GM19099 (cell line): ENCODE measurements at regions not wholly inside any gene's neighbourhood (a gene's known extent, or its start where the extent isn't known, plus 50 kb on each side); places are given as distances from the start of the nearest gene placed in this dataset.

Experiments
- POLR2A ChIP-seq: IDR thresholded peaks from 3 replicates; pipeline ENCODE4 v1.6.1; 2011; ENCODE audit warnings: low read depth; ENCODE audit not compliant: insufficient read length; ENCODE audit errors: extremely low read depth

DNA sequence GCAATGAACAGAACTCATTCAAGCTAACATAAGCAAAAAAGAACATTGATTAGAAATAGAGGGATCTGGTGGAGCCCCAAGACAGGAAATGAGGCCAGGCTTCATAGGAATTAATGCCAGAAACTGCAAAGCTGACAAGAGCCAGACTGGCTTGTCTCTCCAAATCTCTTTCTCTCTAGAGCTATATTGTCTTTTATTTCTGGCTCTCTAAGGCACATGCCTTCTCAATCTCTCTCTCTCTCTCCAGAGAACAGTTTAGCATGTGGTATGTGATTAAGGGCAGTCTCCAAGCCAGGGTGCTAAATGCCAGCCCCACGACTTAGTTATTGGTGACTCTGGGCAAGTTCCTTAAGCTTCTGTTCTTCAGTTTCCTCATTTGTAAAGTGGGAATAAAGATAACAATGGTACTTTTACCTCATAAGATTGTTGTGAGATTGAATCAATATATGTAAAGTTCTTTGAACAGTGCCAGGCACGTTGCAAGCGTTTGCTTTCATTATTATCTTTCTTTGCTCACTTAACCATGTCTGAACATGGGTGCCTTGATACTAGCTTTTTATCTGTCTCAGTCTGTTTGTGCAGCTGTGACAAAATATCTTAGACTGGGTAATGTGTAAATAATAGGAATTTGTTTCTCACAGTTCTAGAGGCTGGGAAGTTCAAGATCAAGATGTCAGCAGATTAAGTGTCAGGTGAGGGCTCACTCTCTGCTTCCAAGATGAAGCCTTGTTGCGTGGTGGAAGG, 123.2 kb downstream of the BDH1 start:
- no peak for TF ChIP-seq POLR2A

DNA sequence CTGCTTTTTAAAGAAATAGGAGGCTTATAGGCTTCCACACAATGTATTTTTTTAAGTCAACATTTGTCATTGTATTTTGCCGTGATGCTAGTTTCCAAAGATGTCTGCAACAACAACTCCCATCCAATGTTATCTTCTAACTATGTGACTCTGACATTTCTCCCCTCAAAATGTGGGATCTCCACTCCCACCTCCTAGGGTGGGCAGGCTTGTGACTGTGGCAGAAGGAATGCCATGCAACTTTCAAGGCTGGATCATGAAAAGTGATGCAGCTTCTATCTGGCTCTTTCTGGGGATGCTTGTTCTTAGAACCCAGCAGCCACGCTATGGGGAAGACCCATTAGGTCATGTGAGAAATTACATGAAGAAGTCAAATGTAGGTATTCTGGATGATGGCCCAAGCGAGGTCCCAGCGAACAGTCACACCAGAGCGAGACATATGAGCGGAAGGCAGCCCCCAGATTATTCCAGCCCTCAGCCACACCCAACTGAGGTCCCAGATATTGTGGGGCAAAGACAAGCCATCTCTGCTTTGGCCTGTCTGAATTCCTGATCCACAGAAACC, 124.3 kb downstream of the BDH1 start:
- no peak for TF ChIP-seq POLR2A

DNA sequence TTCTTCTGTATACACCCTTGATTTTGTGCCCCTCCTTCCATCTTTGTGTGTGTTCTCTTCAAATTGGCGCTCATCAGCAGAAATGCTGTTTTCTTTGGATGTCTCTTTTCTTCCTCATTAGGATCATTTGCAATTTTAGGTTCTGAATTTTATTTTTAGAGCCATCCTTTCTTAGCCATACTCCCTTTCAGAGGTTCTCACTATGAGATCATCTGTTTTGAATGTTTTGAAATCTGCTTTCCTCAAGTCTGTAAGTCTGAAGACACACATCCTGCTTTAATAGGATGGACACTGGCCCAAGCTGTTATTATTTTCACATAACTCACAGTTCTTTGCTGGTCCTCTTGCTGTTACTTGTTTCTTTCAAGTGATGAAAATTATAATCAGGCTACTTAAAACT, 124.8 kb downstream of the BDH1 start:
- no peak for TF ChIP-seq POLR2A

DNA sequence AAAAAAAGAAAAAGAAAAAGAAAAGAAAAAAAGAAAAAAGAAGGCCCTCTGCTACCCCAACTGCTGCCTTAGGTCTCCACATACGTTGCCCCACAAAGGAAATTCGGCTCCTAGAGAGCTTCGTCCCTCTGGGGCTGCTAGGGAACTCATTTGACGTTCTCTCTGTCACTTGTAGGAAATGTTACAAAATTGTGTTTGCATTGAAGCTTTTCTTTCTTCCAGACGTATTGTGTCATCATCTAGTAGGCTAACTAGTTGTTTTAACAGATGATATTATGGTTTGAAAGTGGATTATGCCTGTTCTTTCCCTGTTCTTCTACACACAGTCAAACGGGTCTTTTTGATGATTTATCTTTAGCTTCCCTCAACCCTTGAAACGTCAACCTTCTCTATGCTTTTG, 125.3 kb downstream of the BDH1 start:
- no peak for TF ChIP-seq POLR2A

DNA sequence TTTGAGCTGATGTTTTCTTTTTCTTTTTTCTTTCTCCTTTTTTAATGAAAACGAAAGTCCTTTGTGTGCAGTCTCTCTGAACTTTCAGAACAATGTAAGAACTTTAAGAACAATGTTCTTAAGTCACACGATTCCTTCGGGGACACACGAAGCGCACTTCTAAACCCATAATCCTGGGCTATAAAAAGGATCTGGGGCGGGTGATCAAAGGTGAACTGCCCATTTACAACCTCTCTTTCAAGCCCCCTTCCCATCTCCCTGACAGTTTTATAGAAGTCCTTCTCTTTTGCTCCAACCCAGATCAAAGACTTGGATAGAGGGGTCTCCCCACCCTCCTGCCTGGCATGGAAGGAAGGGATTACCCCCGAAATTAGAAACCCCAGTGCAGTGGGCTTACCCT, 126.8 kb downstream of the BDH1 start:
- TF ChIP-seq POLR2A: no peak

DNA sequence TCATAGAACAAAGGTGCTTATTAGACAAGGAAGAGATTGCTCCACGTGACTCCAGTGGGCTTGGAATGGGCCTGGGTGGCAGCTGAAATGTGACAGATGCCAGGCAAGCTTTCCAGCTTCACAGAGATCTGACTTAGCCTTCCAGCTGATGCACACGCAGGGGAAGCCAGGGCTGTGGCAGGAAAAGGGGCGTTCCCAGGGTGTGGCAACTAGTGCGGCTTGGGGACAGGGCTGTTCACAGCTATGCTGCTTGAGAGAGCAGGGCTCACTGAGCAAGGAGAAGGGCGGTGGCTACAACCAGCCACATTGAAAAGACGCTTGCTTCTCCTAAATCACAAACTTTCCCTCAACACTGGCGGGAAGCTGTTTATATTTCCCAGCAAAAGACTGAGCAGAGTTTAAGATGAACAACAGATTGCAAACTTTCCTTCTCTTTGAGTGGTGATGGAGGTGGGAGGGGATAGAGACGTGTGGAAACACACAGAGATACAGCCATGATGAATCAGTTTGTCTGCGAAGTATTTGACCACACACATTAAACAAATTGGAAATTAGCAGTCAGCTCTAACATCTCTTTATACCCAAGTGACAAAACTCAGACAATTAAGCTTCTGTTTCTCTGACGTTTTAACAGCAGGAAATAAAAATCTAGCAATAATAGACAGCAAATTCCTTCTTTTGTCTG, 127.5 kb downstream of the BDH1 start:
- TF ChIP-seq POLR2A: no peak

DNA sequence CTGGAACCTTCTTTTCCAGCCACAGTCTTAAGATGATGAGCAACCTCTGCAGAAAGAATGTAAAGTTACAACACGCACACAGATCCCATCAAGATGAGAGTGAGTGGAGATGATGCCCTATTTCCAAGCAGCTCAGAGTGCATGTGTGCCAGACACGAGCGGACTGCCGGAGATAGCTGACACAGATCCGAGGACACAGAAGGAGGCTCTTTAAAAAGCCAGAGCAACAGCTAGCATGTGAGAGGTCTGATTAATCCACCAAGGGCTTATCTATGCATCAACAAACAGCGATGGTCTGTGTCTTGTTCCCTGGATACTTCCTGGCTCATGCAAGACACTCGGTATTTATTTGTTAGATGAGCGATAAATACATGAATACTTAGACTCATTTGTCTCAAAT, 128.6 kb upstream of the DLG1 start:
- TF ChIP-seq POLR2A: no peak

DNA sequence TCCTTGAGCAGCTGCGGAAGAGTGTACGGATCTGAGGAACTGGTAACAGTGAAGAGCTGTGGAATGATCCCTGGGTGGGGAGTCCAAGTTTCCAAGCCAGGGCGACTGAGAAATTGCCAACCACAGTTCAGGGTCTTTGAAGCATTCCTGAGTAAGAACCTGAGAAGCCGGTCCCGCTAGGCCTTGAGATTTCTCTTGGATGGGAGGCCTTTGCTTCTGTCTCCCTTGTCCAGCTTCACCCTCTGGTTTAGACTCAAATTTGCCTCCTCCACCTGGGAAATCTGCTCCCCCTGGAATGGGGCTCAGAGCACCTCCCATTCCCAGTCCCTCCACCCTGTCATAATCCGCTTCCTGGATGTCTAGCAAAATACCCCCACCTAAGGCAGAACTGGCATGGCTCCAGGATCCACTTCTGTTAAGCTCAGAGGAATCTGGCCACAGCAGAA, 127.7 kb upstream of the DLG1 start:
- TF ChIP-seq POLR2A: no peak

DNA sequence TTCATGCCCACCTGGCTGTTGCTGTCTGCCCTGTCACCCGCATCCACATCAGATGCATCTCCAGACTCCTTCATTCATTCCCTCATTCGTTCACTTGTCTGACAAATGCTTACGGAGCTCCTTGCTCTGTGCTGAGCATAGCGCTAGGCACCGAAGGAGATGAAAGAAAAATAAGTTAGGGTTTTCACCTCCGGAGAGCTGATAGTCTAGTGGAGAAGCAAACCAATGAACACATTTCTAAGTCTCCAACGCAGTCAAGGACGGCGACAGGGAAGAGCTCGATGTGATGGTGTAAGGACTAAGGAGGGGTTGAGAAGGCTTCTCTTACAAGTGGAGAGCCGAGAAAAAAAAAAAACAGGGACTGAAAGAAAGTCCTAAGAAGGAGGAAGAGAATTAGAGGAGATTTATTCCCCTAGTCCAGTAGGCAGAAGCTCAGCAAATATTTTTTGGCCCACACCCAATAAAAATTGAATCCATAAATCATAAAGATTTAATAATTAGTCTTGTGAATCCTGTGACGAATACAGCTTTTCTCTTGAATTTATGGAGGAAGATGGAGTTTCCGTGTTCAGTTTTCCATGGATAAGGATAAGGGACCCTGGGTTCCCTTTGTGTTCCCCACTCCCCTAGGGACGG, 127.2 kb upstream of the DLG1 start:
- TF ChIP-seq POLR2A: no peak

DNA sequence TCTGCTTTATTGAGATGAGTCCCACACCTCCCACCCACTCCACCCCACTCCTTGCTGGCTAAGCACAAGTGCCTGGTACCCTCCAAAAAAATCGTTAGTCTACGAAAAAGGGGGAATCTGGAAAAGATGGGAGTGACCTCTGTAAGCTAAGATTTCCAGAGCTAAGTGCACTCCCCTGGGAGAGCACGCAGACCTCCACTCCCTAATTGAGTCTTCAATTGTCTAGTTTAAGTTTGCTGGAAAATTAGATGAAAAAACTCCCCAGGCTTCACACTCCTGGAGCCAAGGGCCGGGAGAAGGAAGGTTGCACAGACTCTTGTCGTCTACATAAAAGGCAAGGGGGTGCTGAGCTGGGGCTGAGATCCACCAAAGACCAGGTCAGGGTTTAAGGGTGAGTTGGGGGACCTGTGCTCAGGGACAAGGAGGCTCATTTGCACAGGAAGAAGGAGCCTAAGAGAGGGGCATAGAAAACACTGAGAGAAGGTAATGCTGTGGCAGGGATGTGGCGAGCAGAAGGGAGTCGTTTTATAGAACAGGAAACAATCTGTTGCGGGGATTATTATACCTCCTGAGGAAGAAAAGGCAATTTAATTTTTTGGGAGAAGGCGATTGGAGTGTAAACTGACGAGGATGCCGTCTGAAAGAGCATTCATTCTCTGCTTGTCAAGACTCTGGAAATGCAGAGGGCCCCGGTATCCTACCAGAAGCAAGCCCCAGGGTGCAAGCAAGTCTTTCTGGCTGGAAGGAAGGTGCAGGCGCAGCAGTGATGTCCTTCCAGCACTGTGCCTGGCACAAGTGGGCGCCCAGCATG, 126.5 kb upstream of the DLG1 start:
- TF ChIP-seq POLR2A: no peak

DNA sequence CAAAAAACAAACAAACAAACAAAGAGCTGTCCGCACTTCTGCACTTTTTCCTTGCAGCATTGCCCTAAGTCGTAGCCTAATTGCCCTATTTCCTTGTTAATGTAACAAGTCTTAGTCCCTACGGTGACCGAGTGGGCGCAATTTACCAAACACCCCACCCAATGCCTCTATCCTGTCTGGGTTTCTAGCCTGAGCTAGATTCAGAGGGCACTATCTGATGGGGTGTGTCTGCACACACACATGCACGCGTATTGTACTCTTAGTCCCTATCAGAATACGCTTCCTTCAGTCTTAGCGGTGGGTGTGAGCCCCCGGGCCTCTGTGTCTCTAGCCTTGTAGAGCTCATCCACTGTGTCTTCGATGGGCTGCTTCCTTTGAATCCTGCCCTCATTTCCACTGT, 125.9 kb upstream of the DLG1 start:
- no peak for TF ChIP-seq POLR2A

DNA sequence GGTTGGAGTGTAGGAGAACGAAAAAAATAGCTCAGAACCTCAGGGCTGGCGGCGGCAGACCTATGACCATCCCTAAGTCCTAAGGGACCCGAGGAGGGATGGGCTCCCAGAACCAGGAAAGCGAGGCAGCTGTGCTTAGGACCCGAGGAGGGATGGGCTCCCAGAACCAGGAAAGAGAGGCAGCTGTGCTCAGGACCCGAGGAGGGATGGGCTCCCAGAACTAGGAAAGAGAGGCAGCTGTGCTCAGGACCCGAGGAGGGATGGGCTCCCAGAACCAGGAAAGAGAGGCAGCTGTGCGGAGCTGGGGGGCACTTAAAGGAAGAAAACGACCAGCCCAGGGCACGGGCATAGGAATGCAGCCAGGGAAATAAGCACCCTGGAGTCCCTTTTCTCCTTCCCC, 125.0 kb upstream of the DLG1 start:
- no peak for TF ChIP-seq POLR2A

DNA sequence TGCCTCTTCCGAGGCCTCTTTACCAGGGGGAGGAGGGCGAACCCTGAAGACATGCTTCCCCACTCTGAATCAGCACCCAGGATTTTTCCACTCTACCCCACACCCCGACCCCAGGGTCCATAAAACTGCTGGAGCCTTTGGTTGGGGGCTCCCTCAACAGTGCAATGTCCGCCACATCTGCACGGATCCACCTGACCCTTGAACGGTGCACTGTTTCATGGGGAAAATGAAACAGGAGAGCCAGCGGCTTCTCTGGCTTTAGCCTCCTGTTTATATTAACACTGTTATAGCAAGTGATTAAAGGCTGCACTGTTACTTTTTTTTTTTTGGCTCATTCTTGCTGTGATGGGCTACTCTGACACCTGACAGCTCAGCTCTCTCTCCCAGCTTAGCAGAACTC, 124.1 kb upstream of the DLG1 start:
- TF ChIP-seq POLR2A: no peak

DNA sequence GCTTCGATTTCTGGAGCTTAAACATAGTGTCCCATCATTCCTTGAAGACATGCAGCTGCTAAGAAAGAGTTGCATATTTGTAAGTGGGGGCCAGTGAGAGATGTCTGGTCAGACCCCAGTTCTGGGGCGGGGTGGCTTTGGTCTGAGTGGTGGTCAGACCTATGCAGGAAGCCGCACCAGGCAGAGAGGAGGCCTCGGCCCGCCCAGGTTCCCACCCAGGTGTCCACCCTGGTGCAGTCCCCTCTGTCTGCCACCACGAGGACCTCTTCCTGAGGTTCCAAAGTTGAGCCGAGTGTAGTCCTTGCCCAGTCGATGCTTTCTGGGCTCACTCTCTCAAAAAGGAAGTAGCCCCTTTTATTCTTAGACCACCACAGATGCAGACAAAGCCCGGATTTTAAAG, 122.6 kb upstream of the DLG1 start:
- TF ChIP-seq POLR2A: no peak

DNA sequence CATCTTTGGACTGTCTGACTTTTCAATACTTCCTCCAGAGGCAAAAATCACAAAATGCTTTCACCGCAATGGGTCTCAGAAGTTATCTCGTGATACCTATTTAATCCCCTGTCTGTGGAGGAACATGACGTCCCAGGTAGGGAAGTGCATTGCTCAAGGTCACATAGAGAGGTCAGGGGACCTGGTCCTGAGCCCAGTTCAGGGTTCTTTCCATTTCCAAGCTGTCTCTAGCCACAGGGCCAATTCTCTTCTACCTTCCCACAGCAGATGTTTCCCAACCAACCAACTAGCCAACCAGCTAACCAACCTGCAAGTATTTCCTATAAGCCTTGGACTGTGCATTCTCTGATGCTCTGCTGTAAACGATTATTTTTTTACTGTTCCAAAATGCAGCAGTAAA, 122.2 kb upstream of the DLG1 start:
- TF ChIP-seq POLR2A: no peak
